ENCODE measurements at regions not wholly inside any gene's neighbourhood (a gene's known extent, or its start where the extent isn't known, plus 50 kb on each side); places are given as distances from the start of the nearest gene placed in this dataset.
A peak's percentile ranks its signal among the peaks of the same experiment; 100 is the strongest.

GRCh38 chr16:29315916-29316517, 90.5 kb downstream of the NPIPB11 start:
- H3K9ac ChIP-seq (ENCODE audit: insufficient read depth, low read depth, low read length), result no peak overlapping the region
- H3K79me2 ChIP-seq (ENCODE audit: insufficient read depth, low read length), result no peaks in the 10 kb centered on the region
- WGBS (ENCODE audit: low lambda C conversion rate), result 33% methylated on average over 10 of the region's 12 CpGs
- in situ Hi-C loops (cut with HindIII; ENCODE audit: extremely low pct_ligation_motif_present, low pct_unique_long_range_greater_than_20kb), result no loop called here
- POLR2A ChIA-PET, result no interaction called here
- no peak for FAIRE-seq
- ATAC-seq, result peak; percentile 50
- DNase-seq (ENCODE audit: low spot score), result no peak
- H4K20me1 ChIP-seq (ENCODE audit: insufficient read depth, low read length), result no peaks in the 10 kb centered on the region
- no peaks in the 10 kb centered on the region for H3K36me3 ChIP-seq (replicated peaks in 1 of 2; ENCODE audit: control insufficient read depth in 1 of 2, insufficient read depth in 2 of 2, low read length in 2 of 2)
- peak overlapping the region in 1 of 3 experiments; percentile 14; a peak in 1 of 6 replicates for H3K4me3 ChIP-seq (replicated peaks in 1 of 3; ENCODE audit: insufficient read depth in 1 of 3, low read depth in 2 of 3, low read length in 3 of 3)
- no peak overlapping the region for H3K27ac ChIP-seq (ENCODE audit: extremely low read length, insufficient read depth, low read length)
- CTCF ChIA-PET (ENCODE audit: low intra/inter-chr PET ratio, low total read pairs), result no interaction called here
- peaks cover 0 to 8% of the 10 kb centered on the region in 2 experiments; a peak in 2 of 5 replicates for H3K27me3 ChIP-seq (ENCODE audit: control insufficient read depth in 1 of 2, insufficient read depth in 2 of 2, low read length in 2 of 2)
- intact Hi-C loops (cut with micrococcal nuclease; ENCODE audit: unreplicated experiment), result loop anchor here (10.0 kb wide), 1 partner anchor 51 kb away; no protein-coding TSS in a partner anchor
- no peak overlapping the region for H2AFZ ChIP-seq (ENCODE audit: low read length)
- H3K4me2 ChIP-seq (ENCODE audit: low read depth, low read length), result peak overlapping the region; percentile 21; the same call in 1 of the 2 replicates
- BruUV-seq (replicated peaks), result no TSS peak
- peaks cover 51% of the 10 kb centered on the region for H3K4me1 ChIP-seq (ENCODE audit: insufficient read depth, low read length)
- H3K9me3 ChIP-seq (ENCODE audit: low read length), result no peaks in the 10 kb centered on the region
- TF ChIP-seq SYNCRIP (IDR thresholded peaks at IDR 0.05; ENCODE audit: insufficient read depth, low read depth, low read length) (no peak), SPEN (CRISPR knock-in tag; IDR thresholded peaks at IDR 0.05; ENCODE audit: low read depth) (0 out of 2 replicates have a peak, but pooled peaks have one; percentile 38), STAG1 (CRISPR knock-in tag; IDR thresholded peaks at IDR 0.05) (peak; percentile 81), REST (IDR thresholded peaks at IDR 0.05; ENCODE audit: borderline replicate concordance in 1 of 2, low read depth in 1 of 2, low read length in 2 of 2) (no peak), ERF (CRISPR knock-in tag; IDR thresholded peaks at IDR 0.05) (peak; percentile 37; the same call in 1 of the 2 replicates), ELF3 (CRISPR knock-in tag; IDR thresholded peaks at IDR 0.05) (no peak), ARID5B (CRISPR knock-in tag; IDR thresholded peaks at IDR 0.05) (peak; percentile 5; the same call in 1 of the 2 replicates), LCORL (IDR thresholded peaks at IDR 0.05) (no peak), LCORL (CRISPR knock-in tag; IDR thresholded peaks at IDR 0.05) (peak; percentile 55; the same call in 1 of the 2 replicates), FOSL2 (CRISPR knock-in tag; IDR thresholded peaks at IDR 0.05) (peak; percentile 12; the same call in 1 of the 2 replicates), ZNF430 (CRISPR knock-in tag; IDR thresholded peaks at IDR 0.05) (0 out of 2 replicates have a peak, but pooled peaks have one; percentile 32), TFDP2 (CRISPR knock-in tag; IDR thresholded peaks at IDR 0.05) (no peak), CTCF (CRISPR knock-in tag; IDR thresholded peaks at IDR 0.05) (peak; percentile 85), ZBTB38 (CRISPR knock-in tag; IDR thresholded peaks at IDR 0.05) (0 out of 2 replicates have a peak, but pooled peaks have one; percentile 32)

Data from HepG2 (cell line).